ENCODE measurements at regions not wholly inside any gene's neighbourhood (a gene's known extent, or its start where the extent isn't known, plus 50 kb on each side); places are given as distances from the start of the nearest gene placed in this dataset.

- no peak for DNase-seq
Observed at GRCh38 chr11:119876841-119877240, 147.8 kb upstream of the NECTIN1 start.

GRCh38 chr11:119875841-119876600 is 147.0 kb upstream of the NECTIN1 start:
- no peak for DNase-seq

GRCh38 chr11:119874660-119875238 is 145.7 kb upstream of the NECTIN1 start:
- DNase-seq = no peak

GRCh38 chr11:119873761-119874421 is 144.9 kb upstream of the NECTIN1 start:
- DNase-seq = no peak

GRCh38 chr11:119872611-119873310 is 143.8 kb upstream of the NECTIN1 start:
- no peak for DNase-seq

GRCh38 chr11:119865661-119866156 is 136.7 kb upstream of the NECTIN1 start:
- no peak for DNase-seq

GRCh38 chr11:119864836-119865235 is 135.8 kb upstream of the NECTIN1 start:
- DNase-seq = no peak

GRCh38 chr11:119863851-119864601 is 135.0 kb upstream of the NECTIN1 start:
- no peak for DNase-seq

- DNase-seq = no peak
Observed at GRCh38 chr11:119863236-119863635, 134.2 kb upstream of the NECTIN1 start.

GRCh38 chr11:119861160-119861559 is 132.2 kb upstream of the NECTIN1 start:
- no peak for DNase-seq

- no peak for DNase-seq
Observed at GRCh38 chr11:119860561-119861094, 131.6 kb upstream of the NECTIN1 start.

- DNase-seq = no peak
Observed at GRCh38 chr11:119859684-119860083, 130.7 kb upstream of the NECTIN1 start.

- no peak for DNase-seq
Observed at GRCh38 chr11:119858288-119858687, 129.3 kb upstream of the NECTIN1 start.

GRCh38 chr11:119856681-119857485 is 127.9 kb upstream of the NECTIN1 start:
- no peak for DNase-seq

GRCh38 chr11:119855066-119855465 is 126.1 kb upstream of the NECTIN1 start:
- DNase-seq = no peak

- DNase-seq = no peak
Observed at GRCh38 chr11:119854521-119854920, 125.5 kb upstream of the NECTIN1 start.

GRCh38 chr11:119853581-119854360 is 124.8 kb upstream of the NECTIN1 start:
- no peak for DNase-seq

- DNase-seq = no peak
Observed at GRCh38 chr11:119852741-119853140, 123.7 kb upstream of the NECTIN1 start.

- no peak for DNase-seq
Observed at GRCh38 chr11:119850822-119851409, 121.9 kb upstream of the NECTIN1 start.

- DNase-seq = no peak
Observed at GRCh38 chr11:119849872-119850271, 120.9 kb upstream of the NECTIN1 start.

All from NCI-H1694 (cell line).